Fibroblast of skin of scalp (primary cell): ENCODE measurements at regions not wholly inside any gene's neighbourhood (a gene's known extent, or its start where the extent isn't known, plus 50 kb on each side); places are given as distances from the start of the nearest gene placed in this dataset.

ENCODE experiments used
- DNase-seq: peaks from one replicate; pipeline ENCODE4 v3.0.0-alpha.2; 2013

GRCh38 chr14:26766726-26767125 is 168.9 kb upstream of the NOVA1 start:
- peak; percentile 11 for DNase-seq

DNA sequence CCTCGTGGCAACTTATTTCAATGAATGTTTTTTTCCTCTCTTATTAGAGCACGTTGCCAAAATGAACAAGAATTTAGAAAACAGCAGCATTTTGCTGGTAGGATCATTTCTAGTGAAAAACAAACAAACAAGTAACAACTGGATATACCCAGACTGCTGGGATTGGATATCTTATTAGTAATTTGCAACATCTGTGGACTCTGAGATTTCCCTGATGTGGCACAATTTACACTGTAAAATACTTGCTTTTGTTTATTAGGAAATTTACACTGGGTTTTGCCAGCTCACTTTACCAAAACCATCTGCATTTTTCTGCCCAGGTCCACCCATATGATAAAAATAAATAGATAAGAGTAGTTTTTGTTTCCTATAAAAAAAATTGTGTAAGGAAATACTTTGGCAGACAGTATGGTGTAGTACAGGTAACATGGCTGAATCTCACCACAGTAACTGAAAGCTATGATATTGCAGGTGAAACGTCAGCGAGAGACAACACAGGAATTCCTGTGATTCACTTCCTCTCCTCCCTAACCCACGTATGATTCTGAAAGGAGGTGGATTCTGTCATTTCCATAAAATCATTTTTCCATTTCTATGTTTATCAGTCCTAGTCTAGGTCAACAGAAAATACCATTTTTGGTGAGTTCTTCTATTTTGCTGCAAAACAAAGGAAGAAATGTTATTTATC is 176.2 kb upstream of the NOVA1 start:
- DNase-seq, result no peak

GRCh38 chr14:26775765-26776563 is 178.1 kb upstream of the NOVA1 start:
- peak; percentile 46 for DNase-seq

- DNase-seq, result no peak
Measured at GRCh38 chr14:26791117-26791806, 193.4 kb upstream of the NOVA1 start.

GRCh38 chr14:26794731-26795130 is 196.9 kb upstream of the NOVA1 start:
- DNase-seq, result no peak

- DNase-seq, result no peak
Measured at GRCh38 chr14:26808407-26808806, 210.6 kb upstream of the NOVA1 start.

GRCh38 chr14:26810631-26811030 is 212.8 kb upstream of the NOVA1 start:
- no peak for DNase-seq

- DNase-seq, result no peak
Measured at GRCh38 chr14:26811756-26812305, 214.0 kb upstream of the NOVA1 start.

DNA sequence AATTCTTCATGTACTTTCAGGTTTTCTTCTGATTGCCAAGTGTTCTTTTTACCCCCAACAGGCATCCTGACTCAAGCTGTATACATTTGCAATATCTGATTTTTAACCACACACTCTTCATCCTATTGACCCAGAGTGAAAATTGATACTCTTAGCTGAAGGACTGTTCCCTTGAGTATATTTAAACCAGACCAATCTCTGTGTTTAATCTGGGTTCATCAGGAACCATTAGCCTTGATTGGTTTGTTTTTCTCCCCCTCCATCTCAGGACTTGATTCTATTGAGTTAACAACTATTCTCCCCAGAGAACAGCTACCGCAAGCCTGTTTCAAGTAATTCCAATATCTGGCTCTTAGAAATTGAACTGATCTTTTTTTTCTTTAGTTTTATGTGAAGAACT is 222.3 kb upstream of the NOVA1 start:
- peak; percentile 43 for DNase-seq

DNA sequence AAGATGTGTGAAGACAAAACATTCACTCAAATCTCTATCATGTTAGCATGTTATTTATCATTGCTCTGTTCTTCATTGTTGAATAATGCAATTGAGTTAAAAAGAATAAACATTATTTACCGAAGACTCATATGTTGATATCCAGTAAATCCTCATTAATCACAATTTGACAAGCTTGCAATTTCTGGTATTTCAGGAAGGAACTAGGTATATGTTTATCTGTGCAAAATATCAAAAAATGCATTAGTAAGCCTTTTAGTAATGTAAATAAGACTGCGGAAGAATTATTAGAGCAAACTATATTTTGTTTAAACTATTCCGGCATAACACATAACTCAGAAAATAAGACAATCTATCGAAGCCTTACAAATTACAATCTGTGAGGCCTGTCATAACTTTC is 222.7 kb upstream of the NOVA1 start:
- no peak for DNase-seq

DNA sequence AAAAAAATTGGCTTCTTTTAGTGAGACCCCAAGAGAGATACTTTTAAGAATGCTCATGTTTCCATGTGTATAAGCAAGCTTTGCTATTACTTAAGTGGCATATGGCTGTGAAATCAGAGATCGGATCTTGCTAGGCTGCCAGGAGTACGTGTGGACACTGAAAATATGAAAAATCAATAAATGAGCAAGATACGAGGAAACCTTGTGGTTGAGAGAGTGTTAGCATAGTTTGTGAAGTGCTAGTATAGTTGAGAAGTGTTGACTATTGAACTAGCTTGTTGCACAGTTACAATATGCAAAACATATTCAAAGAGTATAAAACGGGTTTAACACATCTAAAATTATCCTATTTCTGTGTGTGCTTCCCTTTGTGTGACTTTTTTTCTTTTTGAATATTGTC is 230.9 kb upstream of the NOVA1 start:
- DNase-seq, result no peak

DNA sequence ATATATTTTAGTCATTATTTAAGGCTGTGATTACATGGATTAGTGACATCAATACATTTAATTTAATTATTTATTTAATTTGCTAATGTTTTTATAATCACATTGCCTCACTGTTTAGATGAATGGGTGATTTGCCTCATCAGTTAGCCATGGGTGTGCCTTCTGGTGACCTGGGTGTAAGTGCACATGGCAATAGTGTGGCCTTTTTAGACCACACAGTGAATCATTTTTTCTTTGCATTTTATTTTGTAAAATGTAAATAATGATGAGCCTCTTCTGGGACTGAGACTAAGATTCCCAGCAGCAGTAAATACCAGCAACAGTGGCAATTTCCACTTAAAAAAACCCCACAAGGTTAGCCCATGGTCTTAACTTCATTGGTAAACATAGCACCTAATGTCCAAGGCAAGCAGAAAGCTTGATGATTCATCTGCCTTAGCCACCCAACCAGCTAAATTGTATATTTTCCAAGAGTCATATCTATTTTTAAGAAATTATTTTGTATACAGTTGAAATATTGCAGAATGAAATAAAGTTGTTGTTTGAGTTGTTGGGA is 235.9 kb upstream of the NOVA1 start:
- no peak for DNase-seq

- no peak for DNase-seq
Measured at GRCh38 chr14:26835979-26836570, 238.2 kb upstream of the NOVA1 start.

- DNase-seq, result peak; percentile 17
Measured at GRCh38 chr14:26839481-26839880, 241.6 kb upstream of the NOVA1 start.

- DNase-seq, result no peak
Measured at GRCh38 chr14:26841326-26841725, 243.5 kb upstream of the NOVA1 start.

DNA sequence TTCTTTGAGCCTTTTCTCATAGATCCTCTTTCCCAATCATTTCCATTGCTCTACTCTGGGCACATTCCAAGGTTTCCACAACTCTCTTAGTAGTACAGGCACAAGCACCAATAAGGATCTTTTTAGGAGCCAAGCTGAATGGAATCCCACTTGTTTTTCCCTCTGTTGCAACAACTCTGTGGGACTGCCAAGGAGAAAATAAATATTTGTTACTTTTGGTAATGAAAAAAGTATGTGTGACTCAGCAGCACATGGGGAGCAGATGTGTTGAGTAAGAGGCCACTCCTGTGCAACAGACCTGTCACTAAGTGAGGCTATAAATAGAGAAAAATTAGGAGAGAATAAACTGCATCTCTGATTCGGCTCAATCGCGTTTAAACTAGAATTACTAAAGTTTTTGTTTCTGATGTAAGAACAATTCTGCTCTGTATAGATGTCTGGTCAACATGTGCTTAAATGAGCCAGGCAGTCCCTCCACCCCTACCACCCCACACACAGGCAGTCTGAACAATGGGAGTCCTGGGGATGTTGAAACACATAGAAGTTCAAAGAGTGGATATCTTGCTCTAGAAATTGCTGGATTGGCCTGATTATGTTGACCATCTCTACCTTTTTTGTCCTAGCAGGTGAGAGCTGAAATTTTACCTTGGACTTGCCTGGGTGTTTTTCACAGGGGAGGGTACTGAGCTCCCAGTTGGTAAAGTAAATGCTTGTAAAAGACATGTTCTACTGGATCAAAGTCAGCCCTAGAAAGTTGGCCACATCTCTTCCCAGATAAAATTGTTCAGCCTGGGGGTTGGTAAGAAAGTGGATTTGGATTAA is 244.3 kb upstream of the NOVA1 start:
- peak; percentile 95 for DNase-seq

GRCh38 chr14:26845151-26845818 is 247.5 kb upstream of the NOVA1 start:
- DNase-seq, result no peak

DNA sequence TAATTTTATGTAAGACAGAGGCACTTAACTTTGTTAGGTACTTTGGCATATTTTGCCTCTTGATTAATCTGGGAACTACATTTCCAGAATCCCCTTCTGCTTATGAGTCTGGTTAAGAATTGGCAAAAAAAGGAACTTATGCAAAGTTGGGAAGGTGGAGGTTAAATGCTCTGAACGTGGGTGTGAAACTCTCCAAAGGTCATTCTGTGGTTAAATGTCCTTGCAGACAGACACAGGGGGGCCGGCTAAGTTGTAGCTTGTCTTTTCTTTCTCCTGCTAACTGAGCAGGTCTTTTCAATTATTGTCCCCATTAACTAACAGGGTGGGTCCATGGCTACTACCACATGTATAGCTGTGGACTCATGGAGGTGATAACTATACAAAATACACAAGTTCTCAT is 248.6 kb upstream of the NOVA1 start:
- no peak for DNase-seq

GRCh38 chr14:26849514-26849913 is 251.7 kb upstream of the NOVA1 start:
- no peak for DNase-seq

DNA sequence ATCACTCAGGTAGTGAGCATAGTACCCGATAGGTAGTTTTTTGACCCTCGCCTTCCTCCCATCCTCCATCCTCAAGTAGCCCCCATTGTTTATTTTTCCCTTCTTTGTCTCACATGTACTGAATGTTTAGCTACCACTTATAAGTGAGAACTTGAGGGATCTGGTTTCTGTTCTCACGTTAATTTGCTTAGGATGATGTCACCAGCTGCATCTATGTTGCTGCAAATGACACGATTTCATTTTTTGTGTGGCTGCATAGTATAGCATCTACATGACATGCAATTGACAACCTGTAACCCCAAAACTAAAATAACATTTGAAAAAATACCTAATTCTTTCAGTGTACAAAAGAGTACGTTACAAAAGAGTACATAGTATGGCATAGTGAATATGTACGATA is 254.0 kb upstream of the NOVA1 start:
- no peak for DNase-seq
